ENCODE measurements at regions not wholly inside any gene's neighbourhood (a gene's known extent, or its start where the extent isn't known, plus 50 kb on each side); places are given as distances from the start of the nearest gene placed in this dataset.

DNA sequence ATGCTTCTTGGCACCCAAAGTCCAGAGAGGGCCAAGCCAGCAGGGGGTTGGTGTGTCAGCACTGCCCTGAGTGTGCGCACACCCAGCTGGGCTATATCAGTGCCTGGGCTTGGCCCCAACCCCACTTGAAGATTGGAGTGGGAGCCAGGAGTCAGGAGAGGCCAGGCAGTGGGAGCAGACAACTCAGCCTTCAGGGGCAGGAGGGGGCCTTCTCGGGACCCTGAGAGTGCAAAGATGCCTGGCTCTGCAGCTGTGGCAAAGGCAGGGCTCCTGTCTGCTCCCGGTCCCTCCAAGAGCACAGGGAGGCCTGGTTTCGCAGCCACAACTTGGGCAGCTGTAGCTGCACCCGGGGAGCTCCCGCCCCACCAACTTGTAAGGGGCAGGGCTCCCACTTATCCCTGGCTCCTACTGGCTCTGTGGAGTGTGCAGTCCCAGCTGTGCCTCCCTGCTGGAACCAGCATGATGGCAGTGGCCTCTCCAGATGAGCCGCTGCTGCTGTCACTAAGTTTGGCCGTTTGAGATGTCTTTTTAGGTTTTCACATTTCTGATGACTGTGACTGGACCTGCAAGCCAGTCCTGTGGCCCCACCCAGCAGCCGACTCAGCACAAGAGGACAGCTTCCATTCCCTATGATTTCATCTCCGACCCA, 148.8 kb upstream of the HS6ST1 start:
- no peak for DNase-seq
- Histone ChIP-seq H3K9me3 (replicated peaks; ENCODE audit: insufficient read depth, low read length) (no peaks in the 10 kb centered on the region), H2AFZ (ENCODE audit: low read length) (no peak overlapping the region), H3K4me3 (ENCODE audit: low read length) (no peak overlapping the region), H3F3A (ENCODE audit: insufficient read depth, low read length) (no peaks in the 10 kb centered on the region), H3K4me1 (ENCODE audit: low read length) (no peaks in the 10 kb centered on the region), H3K9me2 (replicated peaks; ENCODE audit: insufficient read depth, low read length) (no peaks in the 10 kb centered on the region), H3K4me2 (ENCODE audit: low read depth, low read length) (no peak overlapping the region), H4K20me1 (ENCODE audit: insufficient read depth, low read length) (no peaks in the 10 kb centered on the region), H3K79me2 (ENCODE audit: low read length) (no peaks in the 10 kb centered on the region), H3K36me3 (replicated peaks; ENCODE audit: insufficient read depth, low read length) (no peaks in the 10 kb centered on the region), H3K27me3 (replicated peaks; ENCODE audit: insufficient read depth, low read length) (no peaks in the 10 kb centered on the region), H3K9ac (ENCODE audit: low read length) (no peak overlapping the region), H3K27ac (ENCODE audit: low read length) (no peak overlapping the region)
- no peak for TF ChIP-seq EZH2phosphoT487 (IDR thresholded peaks at IDR 0.05; ENCODE audit: low read length)
- TF ChIP-seq, protein P1, sequence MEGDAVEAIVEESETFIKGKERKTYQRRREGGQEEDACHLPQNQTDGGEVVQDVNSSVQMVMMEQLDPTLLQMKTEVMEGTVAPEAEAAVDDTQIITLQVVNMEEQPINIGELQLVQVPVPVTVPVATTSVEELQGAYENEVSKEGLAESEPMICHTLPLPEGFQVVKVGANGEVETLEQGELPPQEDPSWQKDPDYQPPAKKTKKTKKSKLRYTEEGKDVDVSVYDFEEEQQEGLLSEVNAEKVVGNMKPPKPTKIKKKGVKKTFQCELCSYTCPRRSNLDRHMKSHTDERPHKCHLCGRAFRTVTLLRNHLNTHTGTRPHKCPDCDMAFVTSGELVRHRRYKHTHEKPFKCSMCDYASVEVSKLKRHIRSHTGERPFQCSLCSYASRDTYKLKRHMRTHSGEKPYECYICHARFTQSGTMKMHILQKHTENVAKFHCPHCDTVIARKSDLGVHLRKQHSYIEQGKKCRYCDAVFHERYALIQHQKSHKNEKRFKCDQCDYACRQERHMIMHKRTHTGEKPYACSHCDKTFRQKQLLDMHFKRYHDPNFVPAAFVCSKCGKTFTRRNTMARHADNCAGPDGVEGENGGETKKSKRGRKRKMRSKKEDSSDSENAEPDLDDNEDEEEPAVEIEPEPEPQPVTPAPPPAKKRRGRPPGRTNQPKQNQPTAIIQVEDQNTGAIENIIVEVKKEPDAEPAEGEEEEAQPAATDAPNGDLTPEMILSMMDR (IDR thresholded peaks at IDR 0.05; ENCODE audit: low read length), result no peak
- TF ChIP-seq EZH2 (optimal IDR thresholded peaks at IDR 0.05; ENCODE audit: low read depth, low read length), result no peak

DNA sequence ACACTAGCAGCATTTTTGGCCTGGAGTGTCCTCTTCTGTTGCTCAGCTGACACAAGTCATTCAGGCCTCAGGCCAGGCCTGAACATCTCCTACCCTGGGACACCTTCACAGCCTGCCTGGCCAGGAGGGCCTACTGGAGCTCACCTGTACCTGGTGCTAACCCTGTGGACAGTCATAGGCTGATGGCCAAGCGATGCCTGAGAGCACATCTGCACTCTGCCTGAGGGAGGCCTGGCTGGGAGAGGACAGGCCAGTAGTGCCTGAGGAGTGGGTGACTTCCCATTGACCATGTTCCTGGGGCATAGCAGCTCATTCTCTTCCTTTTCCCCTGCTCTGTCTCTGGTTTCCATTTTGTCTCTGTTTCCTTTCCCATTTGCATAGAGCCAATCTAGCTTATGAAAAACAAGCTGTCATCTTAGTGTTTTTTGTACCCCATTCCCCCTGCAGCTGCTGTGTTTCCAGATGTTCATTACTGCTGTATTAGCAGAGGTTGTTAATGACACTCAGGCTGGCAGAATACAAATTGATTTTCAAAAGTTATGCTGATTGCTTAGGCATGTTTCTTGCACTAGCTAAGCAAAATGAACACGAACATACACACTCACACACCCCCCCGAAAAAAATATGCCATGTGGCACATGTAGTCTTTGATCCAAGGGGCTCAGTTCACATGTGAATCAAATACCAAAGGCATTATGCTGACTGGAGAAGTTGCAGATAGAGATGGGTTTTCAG, 149.7 kb upstream of the HS6ST1 start:
- no peaks in the 10 kb centered on the region for H3K9me2 ChIP-seq (replicated peaks; ENCODE audit: insufficient read depth, low read length)
- H3K36me3 ChIP-seq (replicated peaks; ENCODE audit: insufficient read depth, low read length), result no peaks in the 10 kb centered on the region
- H3K9me3 ChIP-seq (replicated peaks; ENCODE audit: insufficient read depth, low read length), result no peaks in the 10 kb centered on the region
- no peak for DNase-seq
- H3K4me1 ChIP-seq (ENCODE audit: low read length), result no peaks in the 10 kb centered on the region
- TF ChIP-seq EZH2 (optimal IDR thresholded peaks at IDR 0.05; ENCODE audit: low read depth, low read length) (no peak), EZH2phosphoT487 (IDR thresholded peaks at IDR 0.05; ENCODE audit: low read length) (no peak)
- TF ChIP-seq, protein P1 (IDR thresholded peaks at IDR 0.05; ENCODE audit: low read length), result no peak
- no peaks in the 10 kb centered on the region for H3K79me2 ChIP-seq (ENCODE audit: low read length)
- H3K4me3 ChIP-seq (ENCODE audit: low read length), result no peak overlapping the region
- H2AFZ ChIP-seq (ENCODE audit: low read length), result no peak overlapping the region
- H3K27ac ChIP-seq (ENCODE audit: low read length), result no peak overlapping the region
- no peaks in the 10 kb centered on the region for H3F3A ChIP-seq (ENCODE audit: insufficient read depth, low read length)
- H3K27me3 ChIP-seq (replicated peaks; ENCODE audit: insufficient read depth, low read length), result no peaks in the 10 kb centered on the region
- no peak overlapping the region for H3K4me2 ChIP-seq (ENCODE audit: low read depth, low read length)
- no peak overlapping the region for H3K9ac ChIP-seq (ENCODE audit: low read length)
- no peaks in the 10 kb centered on the region for H4K20me1 ChIP-seq (ENCODE audit: insufficient read depth, low read length)

DNA sequence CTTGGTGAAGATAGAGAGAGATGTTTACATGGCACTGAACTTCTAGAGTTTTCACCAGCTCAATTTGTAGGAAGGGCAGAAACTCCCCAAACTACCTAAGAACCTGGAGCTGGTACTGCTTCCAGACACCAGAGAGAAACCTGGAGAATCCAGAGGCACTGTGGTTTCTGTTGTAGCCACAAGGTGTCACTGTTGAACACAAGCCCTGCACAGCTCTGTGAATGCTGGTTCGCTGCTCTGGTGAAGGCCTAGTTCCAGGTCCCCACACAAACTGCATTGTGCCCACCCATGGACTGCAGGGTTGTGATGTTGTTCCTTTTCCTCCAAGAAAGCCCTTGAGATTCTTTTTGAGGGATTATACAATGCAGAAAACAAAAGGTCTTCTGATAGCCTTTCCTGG, 150.5 kb upstream of the HS6ST1 start:
- DNase-seq, result no peak

More for the DNA sequence above, 150.5 kb upstream of the HS6ST1 start:
- Histone ChIP-seq H3K9me2 (replicated peaks; ENCODE audit: insufficient read depth, low read length) (no peaks in the 10 kb centered on the region), H3K4me2 (ENCODE audit: low read depth, low read length) (no peak overlapping the region), H3K79me2 (ENCODE audit: low read length) (no peaks in the 10 kb centered on the region), H3K27me3 (replicated peaks; ENCODE audit: insufficient read depth, low read length) (no peaks in the 10 kb centered on the region), H3K4me3 (ENCODE audit: low read length) (no peak overlapping the region), H3K27ac (ENCODE audit: low read length) (no peak overlapping the region), H3F3A (ENCODE audit: insufficient read depth, low read length) (no peaks in the 10 kb centered on the region), H4K20me1 (ENCODE audit: insufficient read depth, low read length) (no peaks in the 10 kb centered on the region), H3K9me3 (replicated peaks; ENCODE audit: insufficient read depth, low read length) (no peaks in the 10 kb centered on the region), H3K36me3 (replicated peaks; ENCODE audit: insufficient read depth, low read length) (no peaks in the 10 kb centered on the region), H2AFZ (ENCODE audit: low read length) (no peak overlapping the region), H3K9ac (ENCODE audit: low read length) (no peak overlapping the region), H3K4me1 (ENCODE audit: low read length) (no peaks in the 10 kb centered on the region)
- no peak for TF ChIP-seq EZH2phosphoT487 (IDR thresholded peaks at IDR 0.05; ENCODE audit: low read length)
- TF ChIP-seq, protein P1 (IDR thresholded peaks at IDR 0.05; ENCODE audit: low read length), result peak; percentile 48
